Neural cell (in vitro differentiated cells): ENCODE measurements at regions not wholly inside any gene's neighbourhood (a gene's known extent, or its start where the extent isn't known, plus 50 kb on each side); places are given as distances from the start of the nearest gene placed in this dataset.
A peak's percentile ranks its signal among the peaks of the same experiment; 100 is the strongest.

ENCODE experiments used
- H2AFZ ChIP-seq: fragments of 200-600, 300-800 bp; sonication (generic), shearing (Covaris generic); 2 replicates; pipeline ENCODE4 v1.6.0; 2014; ENCODE audit warnings: low read depth, mild to moderate bottlenecking, antibody characterized with exemption, low read length, moderate library complexity
- H3F3A ChIP-seq: fragments of 200-600 bp; shearing (Covaris generic); 2 replicates; pipeline ENCODE4 v1.6.1; 2016; ENCODE audit warnings: mild to moderate bottlenecking, moderate library complexity, mixed read lengths, antibody characterized with exemption, low read length; ENCODE audit not compliant: insufficient read depth, poor library complexity, severe bottlenecking
- H3K27ac ChIP-seq: fragments of 200-600, 300-800 bp; sonication (generic), shearing (Covaris generic); 2 replicates; pipeline ENCODE4 v1.5.1; 2014; ENCODE audit warnings: mild to moderate bottlenecking, low read length, moderate library complexity
- H3K27me3 ChIP-seq: fragments of 300-800, 200-600 bp; sonication (generic), shearing (Covaris generic); 2 replicates; pipeline ENCODE4 v1.6.0; 2014; ENCODE audit warnings: mild to moderate bottlenecking, low read depth, low read length, moderate library complexity; ENCODE audit not compliant: insufficient read depth
- H3K36me3 ChIP-seq: fragments of 300-800, 200-600 bp; sonication (generic), shearing (Covaris generic); 2 replicates; pipeline ENCODE4 v1.5.1; 2014; ENCODE audit warnings: mild to moderate bottlenecking, antibody characterized with exemption, low read length, moderate library complexity; ENCODE audit not compliant: insufficient read depth
- H3K4me2 ChIP-seq: fragments of 300-800, 200-600 bp; sonication (generic), shearing (Covaris generic); 2 replicates; pipeline ENCODE4 v1.6.0; 2014; ENCODE audit warnings: mild to moderate bottlenecking, low read length
- H3K4me3 ChIP-seq: fragments of 300-800, 200-600 bp; sonication (generic), shearing (Covaris generic); 2 replicates; pipeline ENCODE4 v1.5.1; 2014; ENCODE audit warnings: mild to moderate bottlenecking, low read length, moderate library complexity
- H3K79me2 ChIP-seq: fragments of 200-600 bp; shearing (Covaris generic); replicated peaks from 2 replicates; pipeline ENCODE4 v1.6.0; 2014; ENCODE audit warnings: mild to moderate bottlenecking, low read length, moderate library complexity; ENCODE audit not compliant: insufficient read depth
- H3K9ac ChIP-seq: fragments of 300-800, 200-600 bp; sonication (generic), shearing (Covaris generic); 2 replicates; pipeline ENCODE4 v1.6.1; 2016; ENCODE audit warnings: mild to moderate bottlenecking, low read length, mixed read lengths
- H3K9me2 ChIP-seq: fragments of 200-600 bp; shearing (Covaris generic); 2 replicates; pipeline ENCODE4 v1.6.1; 2016; ENCODE audit warnings: mild to moderate bottlenecking, low read length, mixed read lengths; ENCODE audit not compliant: insufficient read depth
- H3K9me3 ChIP-seq: fragments of 200-600, 300-800 bp; sonication (generic), shearing (Covaris generic); 2 replicates; pipeline ENCODE4 v1.6.1; 2016; ENCODE audit warnings: mild to moderate bottlenecking, mixed run types, low read length, moderate library complexity, mixed read lengths
- H4K20me1 ChIP-seq: fragments of 200-600 bp; shearing (Covaris generic); 2 replicates; pipeline ENCODE4 v1.6.1; 2016; ENCODE audit warnings: mild to moderate bottlenecking, mixed run types; ENCODE audit not compliant: insufficient read depth
- CTCF ChIP-seq: fragments of 450-650 bp; IDR thresholded peaks from 2 replicates; pipeline ENCODE4 v1.5.1; 2014; ENCODE audit warnings: antibody characterized with exemption, mild to moderate bottlenecking, moderate library complexity; ENCODE audit not compliant: poor library complexity, severe bottlenecking
- EP300 ChIP-seq: fragments of 450-650 bp; conservative IDR thresholded peaks from 2 replicates; pipeline ENCODE4 v1.6.1; 2014; ENCODE audit warnings: antibody characterized with exemption, mild to moderate bottlenecking, moderate library complexity; ENCODE audit not compliant: poor library complexity, severe bottlenecking
- EZH2 ChIP-seq: fragments of 200-600, 300-800 bp; shearing (Covaris generic), sonication (generic); IDR thresholded peaks from 2 replicates; pipeline ENCODE4 v1.6.1; 2014; ENCODE audit warnings: antibody characterized with exemption, low read length, borderline replicate concordance, mild to moderate bottlenecking; ENCODE audit not compliant: insufficient read depth, poor library complexity, severe bottlenecking
- MXI1 ChIP-seq: fragments of 450-650 bp; conservative IDR thresholded peaks from 2 replicates; pipeline ENCODE4 v1.6.1; 2014; ENCODE audit warnings: antibody characterized with exemption, mild to moderate bottlenecking; ENCODE audit not compliant: poor library complexity, severe bottlenecking
- POLR2AphosphoS5 ChIP-seq: IDR thresholded peaks from 2 replicates; pipeline ENCODE4 v1.6.1; 2012
- RAD21 ChIP-seq: fragments of 450-650 bp; conservative IDR thresholded peaks from 2 replicates; pipeline ENCODE4 v1.6.1; 2014; ENCODE audit warnings: antibody characterized with exemption, mild to moderate bottlenecking, moderate library complexity
- REST ChIP-seq: IDR thresholded peaks from 2 replicates; pipeline ENCODE4 v1.6.1; 2012; ENCODE audit warnings: borderline replicate concordance
- SMC3 ChIP-seq: fragments of 450-650 bp; conservative IDR thresholded peaks from 2 replicates; pipeline ENCODE4 v1.6.1; 2014; ENCODE audit warnings: antibody characterized with exemption, mild to moderate bottlenecking, moderate library complexity; ENCODE audit not compliant: poor library complexity
- TAF1 ChIP-seq: IDR thresholded peaks from 2 replicates; pipeline ENCODE4 v1.6.1; 2012; ENCODE audit warnings: low read depth

- no peak overlapping the region for H3K27ac ChIP-seq
- H3K9me2 ChIP-seq, result no peaks in the 10 kb centered on the region
- no peak overlapping the region for H3K4me2 ChIP-seq
- no peak overlapping the region for H3K4me3 ChIP-seq
- no peaks in the 10 kb centered on the region for H3K79me2 ChIP-seq
- H3K36me3 ChIP-seq, result no peaks in the 10 kb centered on the region
- TF ChIP-seq POLR2AphosphoS5, result no peak
- no peak for TF ChIP-seq EZH2
- TF ChIP-seq CTCF, result no peak
- TF ChIP-seq SMC3, result no peak
- TF ChIP-seq EP300, result no peak
- no peak for TF ChIP-seq REST
- TF ChIP-seq TAF1, result no peak
- TF ChIP-seq RAD21, result no peak
- TF ChIP-seq MXI1, result no peak
- H2AFZ ChIP-seq, result no peak overlapping the region
- H4K20me1 ChIP-seq, result no peaks in the 10 kb centered on the region
- H3K9me3 ChIP-seq, result no peaks in the 10 kb centered on the region
- H3K9ac ChIP-seq, result no peak overlapping the region
- no peaks in the 10 kb centered on the region for H3F3A ChIP-seq
- H3K27me3 ChIP-seq, result no peaks in the 10 kb centered on the region
Measured at GRCh38 chr21:23039846-23040245, 2041.6 kb downstream of the NCAM2 start.

GRCh38 chr21:23045955-23046354, 2047.7 kb downstream of the NCAM2 start:
- TF ChIP-seq EP300 (peak; percentile 70), REST (no peak), SMC3 (no peak), RAD21 (no peak)
- H3K9me3 ChIP-seq, result no peaks in the 10 kb centered on the region

More at GRCh38 chr21:23045955-23046354, 2047.7 kb downstream of the NCAM2 start:
- Histone ChIP-seq H3K9me2 (no peaks in the 10 kb centered on the region), H2AFZ (no peak overlapping the region), H3K36me3 (no peaks in the 10 kb centered on the region), H3K9ac (no peak overlapping the region), H3F3A (no peaks in the 10 kb centered on the region), H4K20me1 (no peaks in the 10 kb centered on the region), H3K4me2 (no peak overlapping the region), H3K27me3 (no peaks in the 10 kb centered on the region), H3K79me2 (no peaks in the 10 kb centered on the region), H3K4me3 (no peak overlapping the region), H3K27ac (no peak overlapping the region)
